ENCODE measurements at regions not wholly inside any gene's neighbourhood (a gene's known extent, or its start where the extent isn't known, plus 50 kb on each side); places are given as distances from the start of the nearest gene placed in this dataset.

- Mint-ChIP-seq H3K9me3 (no peaks in the 10 kb centered on the region), H3K27ac (no peak overlapping the region), H3K4me1 (no peaks in the 10 kb centered on the region), H3K4me3 (no peak overlapping the region), H3K27me3 (peaks cover 12% of the 10 kb centered on the region), H3K36me3 (no peaks in the 10 kb centered on the region)
- no peak for ATAC-seq (ENCODE audit: low read depth)
- no peak for DNase-seq
- POLR2A ChIA-PET: no interaction called here
These were observed 135.0 kb downstream of the URI1 start for GRCh38 chr19:30076751-30077670.

- Mint-ChIP-seq H3K4me1 (no peaks in the 10 kb centered on the region), H3K36me3 (no peaks in the 10 kb centered on the region), H3K9me3 (no peaks in the 10 kb centered on the region), H3K4me3 (no peak overlapping the region), H3K27me3 (peaks cover 12% of the 10 kb centered on the region), H3K27ac (no peak overlapping the region)
- ATAC-seq (ENCODE audit: low read depth) (no peak), DNase-seq (no peak)
- POLR2A ChIA-PET: no interaction called here
These were observed 135.9 kb downstream of the URI1 start for GRCh38 chr19:30077851-30078355.

DNA sequence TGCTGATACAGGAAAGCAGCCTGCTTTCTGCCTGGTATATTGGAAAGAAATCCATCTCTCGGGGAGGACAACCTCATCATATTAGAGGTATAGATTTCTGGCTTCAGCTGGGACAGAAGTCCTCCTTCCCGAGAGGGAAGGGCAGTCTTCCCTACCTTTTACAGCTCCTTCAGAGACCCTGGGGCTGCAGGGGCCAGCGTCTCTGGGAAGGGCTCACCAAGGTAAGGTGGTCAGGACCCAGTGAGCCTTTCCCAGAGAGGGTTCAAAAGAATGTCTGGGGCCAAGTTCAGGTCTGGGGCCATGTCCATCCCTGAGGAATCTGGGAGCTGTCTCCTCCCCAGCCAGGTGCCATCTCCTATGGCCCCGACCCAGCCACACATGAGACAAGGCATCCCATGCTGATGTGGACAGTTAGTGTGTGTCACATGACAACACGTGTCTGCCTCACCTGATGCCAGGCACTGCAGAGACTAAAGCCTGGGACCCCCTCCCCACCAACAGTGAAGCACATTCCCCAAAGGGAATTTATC, 136.4 kb downstream of the URI1 start:
- no peaks in the 10 kb centered on the region for H3K36me3 Mint-ChIP-seq
- POLR2A ChIA-PET: no interaction called here
- DNase-seq: no peak

DNA sequence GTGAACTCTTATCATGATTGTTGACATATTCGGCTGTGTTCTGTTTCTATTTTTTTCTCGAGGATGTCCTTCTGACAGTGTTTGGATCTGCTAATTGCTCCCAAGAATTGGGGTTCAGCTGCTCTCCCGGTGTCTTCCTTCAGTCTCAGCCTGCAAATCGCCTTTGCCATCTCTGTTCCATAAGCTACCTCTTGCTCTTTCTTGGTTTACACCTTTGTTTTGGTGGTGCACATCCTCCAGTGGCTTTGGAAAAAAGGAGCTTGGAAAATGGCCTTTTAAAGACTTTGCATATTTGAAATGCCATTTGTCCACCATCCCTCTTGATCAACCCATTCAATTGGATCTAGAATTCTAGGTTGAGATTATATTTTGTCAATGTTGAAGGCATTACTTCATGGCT, 137.2 kb downstream of the URI1 start:
- Mint-ChIP-seq H3K4me1 (no peaks in the 10 kb centered on the region), H3K27me3 (peaks cover 10% of the 10 kb centered on the region), H3K4me3 (no peak overlapping the region), H3K36me3 (no peaks in the 10 kb centered on the region), H3K9me3 (no peaks in the 10 kb centered on the region), H3K27ac (no peak overlapping the region)
- DNase-seq (no peak), ATAC-seq (ENCODE audit: low read depth) (no peak)
- POLR2A ChIA-PET: no interaction called here

More for the DNA sequence above, 136.4 kb downstream of the URI1 start:
- peaks cover 12% of the 10 kb centered on the region for H3K27me3 Mint-ChIP-seq
- H3K9me3 Mint-ChIP-seq: no peaks in the 10 kb centered on the region
- H3K27ac Mint-ChIP-seq: no peak overlapping the region
- no peak overlapping the region for H3K4me3 Mint-ChIP-seq
- ATAC-seq (ENCODE audit: low read depth): no peak
- no peaks in the 10 kb centered on the region for H3K4me1 Mint-ChIP-seq

DNA sequence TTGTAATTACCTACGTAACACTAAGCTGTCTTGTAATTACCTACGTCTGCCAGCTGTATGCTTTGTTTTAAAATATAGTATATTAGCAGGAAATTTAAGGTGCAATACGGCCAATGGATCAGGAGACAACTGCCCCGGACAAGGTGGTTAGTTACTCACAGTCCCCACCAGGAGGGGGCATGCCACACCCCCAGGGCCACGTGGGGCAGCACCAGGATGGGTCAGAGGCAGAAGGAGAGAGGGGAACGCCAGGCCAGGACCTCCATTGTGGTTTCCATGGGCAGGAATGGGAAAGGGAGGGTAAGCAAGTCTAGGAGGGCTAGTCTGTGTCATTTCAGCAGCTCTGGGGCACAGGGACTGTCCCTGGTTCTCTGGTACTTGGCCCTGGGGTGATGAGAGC, 140.1 kb downstream of the URI1 start:
- POLR2A ChIA-PET: no interaction called here
- peaks cover 2% of the 10 kb centered on the region for H3K4me1 Mint-ChIP-seq
- ATAC-seq (ENCODE audit: low read depth) (no peak), DNase-seq (no peak)
- H3K36me3 Mint-ChIP-seq: no peaks in the 10 kb centered on the region
- H3K27me3 Mint-ChIP-seq: peaks cover 10% of the 10 kb centered on the region
- no peak overlapping the region for H3K27ac Mint-ChIP-seq
- no peak overlapping the region for H3K4me3 Mint-ChIP-seq
- H3K9me3 Mint-ChIP-seq: no peaks in the 10 kb centered on the region

DNA sequence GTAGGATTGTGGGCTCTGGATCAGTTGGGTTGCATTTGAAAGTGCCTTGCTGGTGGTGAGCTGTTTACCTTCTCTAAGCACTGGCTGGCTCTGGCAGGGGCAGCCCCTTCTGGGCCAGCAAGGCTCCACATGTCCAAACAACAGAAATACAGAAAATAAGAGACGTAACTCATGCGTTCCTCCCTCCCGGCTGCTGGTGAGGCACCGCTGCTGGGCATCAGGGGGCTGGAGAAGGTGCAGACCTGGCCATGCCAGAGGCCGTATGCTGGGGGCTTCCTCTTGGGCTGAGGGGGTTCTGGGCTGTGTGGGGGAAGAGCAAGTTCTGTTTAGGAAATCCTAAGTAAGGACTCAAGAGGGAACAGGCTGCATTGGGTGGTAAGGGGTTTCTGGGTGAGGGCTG, 140.6 kb downstream of the URI1 start:
- DNase-seq (no peak), ATAC-seq (ENCODE audit: low read depth) (no peak)
- POLR2A ChIA-PET: no interaction called here
- H3K27me3 Mint-ChIP-seq: peaks cover 10% of the 10 kb centered on the region
- peaks cover 2% of the 10 kb centered on the region for H3K4me1 Mint-ChIP-seq
- H3K36me3 Mint-ChIP-seq: no peaks in the 10 kb centered on the region
- no peak overlapping the region for H3K4me3 Mint-ChIP-seq
- H3K27ac Mint-ChIP-seq: no peak overlapping the region
- no peaks in the 10 kb centered on the region for H3K9me3 Mint-ChIP-seq

DNA sequence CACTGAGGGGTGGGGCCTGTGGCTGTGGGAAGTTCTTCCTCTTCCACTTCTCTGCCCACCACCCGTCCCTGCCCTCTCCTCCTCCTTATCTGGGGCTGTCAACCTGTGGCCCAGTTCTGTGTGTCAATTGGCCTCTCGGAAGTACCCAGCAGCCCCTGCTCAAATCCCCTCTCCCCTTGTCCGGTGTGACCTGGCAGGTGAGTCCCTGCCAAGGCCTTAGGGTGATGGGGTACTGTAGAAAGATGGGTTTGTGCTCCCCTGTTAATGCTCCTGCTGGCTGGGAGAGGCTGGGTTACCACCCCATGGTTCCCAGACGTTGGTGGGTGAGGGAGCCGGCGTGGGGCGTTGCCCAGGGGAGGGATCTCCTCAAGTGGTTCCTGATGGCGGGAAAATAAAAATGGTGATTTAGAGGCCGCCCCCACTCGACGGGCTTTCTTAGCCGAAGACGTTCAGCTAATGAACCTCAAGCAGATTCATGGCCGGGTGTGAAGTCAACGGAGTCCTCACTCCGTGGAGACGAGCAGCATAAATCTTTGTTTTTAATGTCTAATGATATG, 141.2 kb downstream of the URI1 start:
- POLR2A ChIA-PET: no interaction called here
- Mint-ChIP-seq H3K9me3 (no peaks in the 10 kb centered on the region), H3K4me1 (peaks cover 2% of the 10 kb centered on the region), H3K36me3 (no peaks in the 10 kb centered on the region), H3K27ac (no peak overlapping the region), H3K27me3 (peaks cover 10% of the 10 kb centered on the region), H3K4me3 (no peak overlapping the region)
- ATAC-seq (ENCODE audit: low read depth) (no peak), DNase-seq (no peak)

GRCh38 chr19:30083701-30084156, 141.7 kb downstream of the URI1 start:
- no peak for ATAC-seq (ENCODE audit: low read depth)
- POLR2A ChIA-PET: no interaction called here
- Mint-ChIP-seq H3K36me3 (no peaks in the 10 kb centered on the region), H3K9me3 (no peaks in the 10 kb centered on the region), H3K27ac (no peak overlapping the region), H3K27me3 (peaks cover 10% of the 10 kb centered on the region), H3K4me1 (peaks cover 2% of the 10 kb centered on the region), H3K4me3 (no peak overlapping the region)
- DNase-seq: no peak

GRCh38 chr19:30084390-30084819, 142.4 kb downstream of the URI1 start:
- no peak overlapping the region for H3K27ac Mint-ChIP-seq
- DNase-seq: no peak
- no peak for ATAC-seq (ENCODE audit: low read depth)
- H3K27me3 Mint-ChIP-seq: peaks cover 8% of the 10 kb centered on the region
- no peak overlapping the region for H3K4me3 Mint-ChIP-seq
- POLR2A ChIA-PET: no interaction called here
- H3K36me3 Mint-ChIP-seq: no peaks in the 10 kb centered on the region
- no peaks in the 10 kb centered on the region for H3K9me3 Mint-ChIP-seq
- peaks cover 2% of the 10 kb centered on the region for H3K4me1 Mint-ChIP-seq

DNA sequence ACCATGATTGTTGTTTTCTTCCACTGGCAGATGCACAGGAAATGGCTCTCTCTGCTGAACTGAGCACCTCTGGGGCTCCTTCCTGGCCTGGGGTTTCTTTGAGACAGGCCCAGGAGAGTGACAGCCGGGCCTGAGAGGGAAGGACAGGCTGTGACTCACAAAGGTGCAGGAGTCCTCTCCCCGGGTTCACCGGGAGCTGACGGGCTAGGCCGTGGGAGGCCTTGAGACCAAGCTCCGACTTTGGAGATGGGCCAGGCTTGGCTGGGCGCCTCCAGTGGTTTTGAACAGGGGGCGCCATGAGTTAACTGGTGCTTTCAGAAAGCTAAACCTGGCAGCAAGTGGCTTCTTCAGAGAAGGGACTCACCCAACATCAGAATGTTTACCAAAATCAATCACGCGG, 143.4 kb downstream of the URI1 start:
- H3K9me3 Mint-ChIP-seq: no peaks in the 10 kb centered on the region
- no peak for DNase-seq
- no peak overlapping the region for H3K4me3 Mint-ChIP-seq
- peaks cover 3% of the 10 kb centered on the region for H3K27me3 Mint-ChIP-seq
- H3K27ac Mint-ChIP-seq: no peak overlapping the region
- no peaks in the 10 kb centered on the region for H3K36me3 Mint-ChIP-seq
- peaks cover 2% of the 10 kb centered on the region for H3K4me1 Mint-ChIP-seq
- POLR2A ChIA-PET: no interaction called here
- peak; percentile 61 for ATAC-seq (ENCODE audit: low read depth)

GRCh38 chr19:30086220-30086619, 144.2 kb downstream of the URI1 start:
- DNase-seq: no peak
- no peak overlapping the region for H3K27ac Mint-ChIP-seq
- no peak overlapping the region for H3K4me3 Mint-ChIP-seq
- no peak for ATAC-seq (ENCODE audit: low read depth)
- no peaks in the 10 kb centered on the region for H3K9me3 Mint-ChIP-seq
- no peaks in the 10 kb centered on the region for H3K36me3 Mint-ChIP-seq
- peaks cover 2% of the 10 kb centered on the region for H3K4me1 Mint-ChIP-seq
- no peaks in the 10 kb centered on the region for H3K27me3 Mint-ChIP-seq
- POLR2A ChIA-PET: no interaction called here

DNA sequence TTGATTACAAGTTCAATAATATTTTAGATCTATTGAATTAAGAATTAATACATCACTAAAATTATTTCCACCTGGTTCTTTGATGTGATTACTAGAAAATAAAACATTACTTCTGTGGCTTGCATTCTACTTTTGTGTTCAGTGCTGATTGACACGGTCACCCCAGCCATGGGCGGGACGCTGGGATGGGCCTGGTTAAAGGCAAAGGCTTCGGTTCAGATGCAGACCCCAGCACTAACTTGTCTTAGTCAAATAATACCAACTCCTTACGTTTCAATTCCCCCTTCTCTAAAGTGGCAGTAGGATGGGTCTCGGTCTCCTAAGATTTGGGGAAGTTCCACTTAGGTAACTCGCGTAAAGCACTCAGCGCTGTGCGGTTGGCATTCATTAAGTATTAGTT, 144.9 kb downstream of the URI1 start:
- ATAC-seq (ENCODE audit: low read depth): no peak
- Mint-ChIP-seq H3K36me3 (no peaks in the 10 kb centered on the region), H3K27me3 (no peaks in the 10 kb centered on the region), H3K4me1 (peaks cover 2% of the 10 kb centered on the region), H3K9me3 (no peaks in the 10 kb centered on the region), H3K27ac (no peak overlapping the region), H3K4me3 (no peak overlapping the region)
- no peak for DNase-seq
- POLR2A ChIA-PET: no interaction called here

DNA sequence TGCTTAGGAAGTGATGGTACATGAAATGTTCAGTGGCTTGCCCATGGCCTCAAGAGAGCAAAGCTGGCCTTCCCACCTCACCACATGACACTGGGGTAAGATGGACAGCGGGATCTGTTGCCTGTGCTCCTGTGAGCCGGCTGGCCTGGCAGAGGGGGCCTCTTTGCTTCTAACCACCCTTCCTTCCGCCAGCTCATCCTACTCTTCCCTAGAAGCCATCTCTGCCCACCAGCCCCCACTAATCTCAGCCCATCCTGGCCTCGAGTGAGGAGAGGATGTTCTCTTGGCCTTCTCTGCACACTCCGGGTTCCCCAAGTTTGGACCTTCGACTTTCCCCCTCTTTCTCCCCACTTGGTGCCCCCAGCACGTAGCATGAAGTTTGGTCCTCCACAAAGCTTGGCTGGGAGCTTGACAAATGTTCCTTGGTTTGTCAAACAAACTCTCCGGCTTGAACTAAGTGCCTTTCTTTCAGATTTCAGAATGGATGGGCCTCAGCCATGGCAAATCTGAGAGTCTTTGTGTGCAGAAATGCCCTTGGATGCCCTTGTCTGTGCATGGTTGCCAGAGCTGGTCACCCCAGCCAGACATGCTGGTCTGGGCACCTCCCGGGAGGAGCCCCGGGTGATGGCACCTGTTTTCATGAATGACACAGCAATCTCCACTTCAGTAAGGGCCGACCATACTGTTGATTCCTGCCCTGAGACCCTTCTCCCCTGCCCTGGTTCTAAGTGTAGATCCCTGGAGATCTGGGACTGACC, 145.5 kb downstream of the URI1 start:
- DNase-seq (no peak), ATAC-seq (ENCODE audit: low read depth) (no peak)
- Mint-ChIP-seq H3K27ac (no peak overlapping the region), H3K9me3 (no peaks in the 10 kb centered on the region), H3K4me1 (peaks cover 2% of the 10 kb centered on the region), H3K36me3 (no peaks in the 10 kb centered on the region), H3K27me3 (no peaks in the 10 kb centered on the region), H3K4me3 (no peak overlapping the region)
- POLR2A ChIA-PET: no interaction called here

All from activated naive CD8-positive, alpha-beta T cell treated with anti-CD3 and anti-CD28 coated beads, Interleukin-2, amount 10 ng/mL, durations not matched to agents 7 days and 5 days (primary cell).